DMS 273 treated with DMSO at 0.1 percent for 48 hours (cell line): ENCODE measurements at regions not wholly inside any gene's neighbourhood (a gene's known extent, or its start where the extent isn't known, plus 50 kb on each side); places are given as distances from the start of the nearest gene placed in this dataset.

Source experiments
- DNase-seq: peaks from one replicate; lab custom pipeline; 2025; lab: John Stamatoyannopoulos, UW

DNA sequence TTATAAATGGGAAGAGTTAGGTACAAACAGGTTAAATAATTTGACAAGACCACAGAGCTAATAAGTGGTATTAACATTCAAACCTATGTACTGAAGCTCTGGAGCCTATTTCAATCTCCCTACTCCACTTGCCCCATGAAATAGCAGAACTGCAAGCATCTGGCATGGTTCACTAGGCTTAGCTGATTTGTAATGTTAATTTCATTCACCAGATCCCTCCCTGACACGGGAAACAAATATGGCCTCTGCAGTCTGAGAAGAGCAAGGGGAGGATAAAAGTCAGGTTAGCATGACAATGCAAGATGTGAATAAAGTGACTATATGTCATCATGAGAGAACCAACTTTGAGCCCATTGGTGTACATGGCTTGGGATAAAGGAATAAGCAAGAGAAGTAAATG lies 428.8 kb downstream of the BRINP1 start:
- DNase-seq: no peak

DNA sequence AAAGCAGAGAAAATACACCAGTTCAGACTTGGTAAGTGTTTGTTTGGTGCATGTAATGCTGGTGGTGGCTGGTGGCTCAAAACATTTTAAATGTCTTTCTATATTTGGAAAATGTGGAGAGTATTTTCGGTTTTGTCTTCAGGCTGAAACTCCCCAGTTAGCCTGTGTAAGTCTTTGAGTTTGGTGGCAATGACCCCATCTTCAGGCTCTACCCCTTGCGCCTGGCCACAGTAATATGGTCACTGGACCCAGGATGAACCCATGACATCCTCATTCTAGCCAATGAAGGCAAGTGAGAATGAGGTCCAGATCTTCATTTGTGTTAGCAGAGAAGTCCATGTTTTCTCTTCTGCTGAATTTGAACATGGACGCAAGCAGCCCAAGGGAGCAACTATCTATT lies 422.6 kb downstream of the BRINP1 start:
- no peak for DNase-seq

DNA sequence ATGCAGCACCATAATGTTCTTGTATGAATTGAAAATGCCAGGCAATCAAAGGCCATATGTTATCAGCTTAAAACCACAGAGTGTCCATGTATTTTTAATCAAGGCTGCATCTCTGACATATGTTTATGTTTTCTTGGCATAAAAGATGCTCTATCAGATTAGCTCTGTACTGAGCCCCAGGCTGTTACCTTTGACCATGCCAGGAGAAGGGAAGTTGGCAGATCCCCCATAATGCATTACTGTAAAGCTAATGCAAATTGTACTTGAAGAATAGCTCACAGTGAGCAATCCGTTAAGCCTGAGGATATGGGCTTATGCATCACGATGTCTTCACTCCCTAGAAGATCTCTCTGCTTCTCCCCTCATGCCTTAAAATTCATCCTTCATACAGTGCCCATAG lies 414.4 kb downstream of the BRINP1 start:
- peak; percentile 47 for DNase-seq

DNA sequence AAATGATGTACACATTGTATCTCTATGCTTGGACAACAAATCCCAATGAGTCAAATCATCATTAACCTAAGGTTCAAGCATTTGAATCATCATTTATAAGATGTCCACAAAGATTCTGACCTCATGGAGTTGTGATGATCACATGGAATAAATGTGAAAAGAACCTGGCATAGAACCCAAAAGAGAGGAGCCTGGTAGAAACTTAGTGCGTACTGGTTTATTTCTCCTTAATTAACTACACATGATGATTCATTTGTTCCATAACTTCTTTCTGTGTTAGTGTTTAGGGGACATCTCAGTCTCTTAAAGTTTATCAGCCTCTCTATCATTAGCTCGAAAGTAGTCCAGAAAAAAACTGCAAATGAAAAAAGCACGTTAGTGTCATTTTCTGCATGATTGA lies 411.6 kb downstream of the BRINP1 start:
- no peak for DNase-seq

DNA sequence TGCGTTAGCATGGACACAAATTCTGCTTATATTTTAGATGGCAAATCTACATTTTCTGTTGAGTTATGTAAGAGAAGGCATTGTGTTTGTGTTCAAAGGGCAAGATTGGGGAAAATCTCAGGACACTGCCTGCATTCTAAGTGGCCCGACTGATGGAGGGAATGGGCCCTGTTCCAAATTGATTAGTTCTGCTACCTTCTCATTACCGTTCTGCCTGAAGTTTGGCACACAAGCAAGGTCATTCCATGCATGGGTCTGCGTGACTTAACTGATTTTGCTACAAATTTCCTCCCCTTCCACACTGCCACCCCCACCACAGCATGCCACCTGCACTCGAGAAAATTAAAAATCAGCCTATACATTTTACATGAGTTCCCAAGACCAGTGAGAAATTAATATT lies 409.9 kb downstream of the BRINP1 start:
- no peak for DNase-seq

DNA sequence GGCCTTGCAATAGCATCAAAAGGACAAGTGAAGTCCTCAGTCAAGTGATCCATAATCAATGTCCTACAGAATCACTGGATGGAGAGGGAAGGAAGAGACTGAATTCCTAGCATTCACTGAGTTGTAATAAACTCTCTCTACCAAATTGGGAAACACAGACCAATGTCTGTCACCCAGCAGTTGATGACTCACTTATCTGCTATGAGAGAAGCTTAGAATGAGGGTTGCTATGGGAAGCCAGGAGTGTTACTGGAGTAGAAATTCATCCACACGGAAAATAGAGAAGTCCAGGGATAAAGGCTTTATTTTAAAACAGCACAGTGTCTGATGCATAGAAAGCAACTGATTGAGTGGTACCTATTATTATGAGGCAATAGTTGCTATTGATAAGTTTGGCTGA lies 407.4 kb downstream of the BRINP1 start:
- no peak for DNase-seq

DNA sequence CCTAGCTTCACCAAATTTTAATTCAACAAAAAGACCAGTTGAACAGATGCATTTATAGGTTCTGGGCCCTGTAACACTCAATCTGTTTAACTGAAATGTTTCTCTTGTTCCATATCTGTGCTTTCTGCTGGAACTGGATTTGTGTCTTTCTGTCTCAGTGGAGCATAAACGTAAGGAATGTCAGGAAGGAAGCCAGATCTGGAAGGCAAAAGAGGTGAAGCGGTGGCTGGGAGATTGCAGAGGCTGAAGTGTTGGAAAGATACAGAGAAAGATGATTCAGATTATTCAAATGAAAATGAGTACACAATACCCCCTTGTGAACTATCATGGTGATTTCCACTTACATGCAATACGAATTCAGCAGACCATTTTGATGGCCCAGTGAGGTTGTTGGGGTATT lies 406.8 kb downstream of the BRINP1 start:
- DNase-seq: no peak

DNA sequence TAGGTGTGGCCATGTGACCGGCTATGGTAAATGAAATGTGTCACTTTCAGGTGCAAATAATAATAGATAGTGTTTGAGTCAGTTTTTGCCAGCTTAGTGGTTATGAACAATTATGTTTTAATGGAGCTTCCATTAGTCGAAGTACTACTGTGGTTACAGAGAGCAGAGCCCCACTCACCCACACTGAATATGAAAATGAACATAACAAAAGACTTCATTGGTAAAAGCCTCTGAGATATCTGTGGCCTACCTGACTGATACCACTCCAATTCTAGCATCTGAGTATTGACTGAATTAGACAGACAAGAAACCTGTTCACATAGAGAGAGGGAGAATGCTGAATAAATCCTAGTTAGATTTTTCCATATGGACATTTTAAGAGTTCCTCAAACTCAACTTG lies 405.6 kb downstream of the BRINP1 start:
- DNase-seq: no peak

DNA sequence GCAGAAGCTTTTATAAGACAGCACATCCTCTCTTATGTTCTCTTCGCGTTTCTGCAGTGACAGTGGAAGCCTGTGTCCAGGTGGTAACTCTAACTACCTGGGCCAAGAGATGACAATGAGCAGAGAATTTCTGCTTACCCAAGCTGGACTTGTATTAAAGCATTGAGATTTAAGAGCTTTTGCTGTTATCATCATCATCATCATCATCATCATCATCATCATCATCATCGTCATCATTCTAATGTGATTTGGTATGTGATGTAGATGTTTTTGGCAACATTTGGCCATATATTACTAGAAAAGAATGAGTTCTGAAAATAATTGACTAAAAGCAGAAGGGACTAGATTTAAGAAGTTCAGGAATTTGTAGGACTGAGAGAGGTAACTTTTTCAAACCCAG lies 401.3 kb downstream of the BRINP1 start:
- no peak for DNase-seq

DNA sequence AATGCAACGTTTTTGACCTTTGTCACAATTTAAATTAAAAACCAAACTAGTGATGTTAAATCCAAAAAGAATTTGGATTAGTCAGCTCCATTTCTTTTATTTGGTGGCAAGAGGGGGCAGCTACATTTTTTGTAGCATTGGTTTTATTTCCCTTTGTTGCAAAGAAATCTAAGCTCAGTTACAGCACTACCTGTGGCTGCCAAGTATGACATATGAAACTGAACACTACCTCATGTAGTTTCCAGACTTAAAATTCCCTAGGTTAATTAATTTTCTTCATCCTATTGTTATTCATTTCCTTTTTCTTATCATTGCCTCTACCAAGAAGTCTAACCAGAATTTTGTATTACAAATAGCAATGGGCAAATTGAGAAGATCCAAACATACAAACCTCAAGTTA lies 393.5 kb downstream of the BRINP1 start:
- no peak for DNase-seq

DNA sequence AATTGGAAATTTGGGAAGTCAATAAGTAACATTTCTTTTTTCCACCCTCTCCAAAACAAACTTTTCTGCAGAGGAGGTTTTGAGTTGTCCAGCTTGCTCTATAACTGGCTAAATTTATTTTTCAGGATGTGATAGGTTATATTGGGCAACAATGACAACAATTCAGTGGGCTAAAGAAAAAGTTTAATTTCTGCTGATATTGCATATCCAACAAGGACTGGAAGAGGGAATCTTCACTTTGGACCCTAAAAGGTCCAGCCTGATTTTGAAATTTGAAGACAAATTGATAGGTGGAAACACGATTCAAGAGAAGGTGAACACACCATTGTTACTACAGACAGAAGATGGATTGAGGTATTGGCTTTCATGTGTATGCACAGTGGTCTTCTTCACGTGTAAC lies 393.1 kb downstream of the BRINP1 start:
- DNase-seq: no peak

DNA sequence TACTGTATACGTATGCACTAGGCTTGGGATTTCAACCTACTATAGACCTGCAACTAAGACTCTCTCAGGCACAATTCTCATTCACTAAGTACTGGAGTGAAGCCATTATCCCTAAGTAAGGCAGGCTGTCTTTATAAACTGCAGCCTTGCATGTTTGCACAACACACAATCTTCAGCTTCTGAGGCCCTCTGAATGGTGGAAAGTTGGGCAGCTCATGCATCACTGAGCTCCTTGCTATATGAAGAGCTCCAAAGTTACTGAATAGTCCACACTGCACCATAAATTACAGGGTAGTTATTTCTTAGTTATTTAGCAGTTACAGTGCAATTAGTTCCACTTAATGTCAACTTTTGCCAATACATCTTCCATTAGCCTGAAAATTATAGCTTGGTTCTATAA lies 384.6 kb downstream of the BRINP1 start:
- no peak for DNase-seq

DNA sequence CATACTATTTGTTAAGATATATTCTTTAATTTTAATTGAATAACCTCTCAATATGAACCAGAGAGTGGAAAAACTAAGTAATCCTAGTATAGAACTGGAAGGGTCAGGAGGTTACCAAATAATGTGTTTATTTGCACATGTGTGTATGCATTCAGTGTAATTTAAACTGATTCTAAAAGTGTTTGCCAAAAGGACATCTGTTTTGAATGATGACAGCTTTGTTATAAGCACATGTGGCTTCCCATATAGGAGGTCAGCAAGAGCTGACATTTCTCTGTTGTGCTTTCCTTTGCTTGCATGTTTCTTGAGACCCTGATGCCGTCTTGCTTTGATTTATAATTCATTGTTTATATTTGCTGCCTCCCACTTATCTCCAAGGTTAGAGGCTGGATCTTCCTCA lies 383.4 kb downstream of the BRINP1 start:
- no peak for DNase-seq

DNA sequence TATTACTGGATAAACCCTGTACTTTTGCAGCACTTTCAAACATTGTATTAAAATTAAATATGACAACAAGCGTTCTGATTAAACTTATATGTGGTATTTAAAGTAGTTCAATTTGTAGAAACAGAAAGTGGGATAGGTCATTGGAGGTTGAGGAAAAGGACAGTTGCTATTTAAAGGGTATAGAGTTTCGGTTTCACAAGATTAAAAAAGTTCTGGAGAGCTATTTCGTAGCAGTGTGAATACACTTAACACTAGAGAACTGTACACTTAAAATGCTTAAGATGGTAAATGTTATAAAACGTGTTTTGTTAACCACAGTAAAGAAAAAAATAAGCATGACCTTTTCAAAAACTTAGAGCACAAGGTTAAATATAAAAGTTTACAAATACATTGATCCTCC lies 382.1 kb downstream of the BRINP1 start:
- DNase-seq: no peak

DNA sequence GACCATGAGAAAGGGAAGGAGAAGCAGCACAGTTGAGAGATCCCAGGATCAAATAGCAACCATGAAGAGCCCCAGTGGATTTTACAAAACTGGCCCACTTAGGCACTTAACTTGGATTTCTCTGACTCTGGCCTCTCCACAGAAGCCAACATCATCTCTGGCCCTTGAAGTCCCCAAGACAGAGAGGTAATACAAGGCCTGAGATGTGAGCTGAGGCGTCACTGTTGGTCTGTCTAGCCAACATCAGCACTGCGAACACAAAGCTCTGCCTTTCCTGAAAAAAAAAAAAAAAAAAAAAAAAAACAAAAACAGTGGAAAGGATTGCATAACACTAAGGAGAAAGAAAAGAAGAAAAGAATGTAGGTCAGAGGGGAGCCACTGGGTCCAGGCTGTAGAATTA lies 378.3 kb downstream of the BRINP1 start:
- no peak for DNase-seq

DNA sequence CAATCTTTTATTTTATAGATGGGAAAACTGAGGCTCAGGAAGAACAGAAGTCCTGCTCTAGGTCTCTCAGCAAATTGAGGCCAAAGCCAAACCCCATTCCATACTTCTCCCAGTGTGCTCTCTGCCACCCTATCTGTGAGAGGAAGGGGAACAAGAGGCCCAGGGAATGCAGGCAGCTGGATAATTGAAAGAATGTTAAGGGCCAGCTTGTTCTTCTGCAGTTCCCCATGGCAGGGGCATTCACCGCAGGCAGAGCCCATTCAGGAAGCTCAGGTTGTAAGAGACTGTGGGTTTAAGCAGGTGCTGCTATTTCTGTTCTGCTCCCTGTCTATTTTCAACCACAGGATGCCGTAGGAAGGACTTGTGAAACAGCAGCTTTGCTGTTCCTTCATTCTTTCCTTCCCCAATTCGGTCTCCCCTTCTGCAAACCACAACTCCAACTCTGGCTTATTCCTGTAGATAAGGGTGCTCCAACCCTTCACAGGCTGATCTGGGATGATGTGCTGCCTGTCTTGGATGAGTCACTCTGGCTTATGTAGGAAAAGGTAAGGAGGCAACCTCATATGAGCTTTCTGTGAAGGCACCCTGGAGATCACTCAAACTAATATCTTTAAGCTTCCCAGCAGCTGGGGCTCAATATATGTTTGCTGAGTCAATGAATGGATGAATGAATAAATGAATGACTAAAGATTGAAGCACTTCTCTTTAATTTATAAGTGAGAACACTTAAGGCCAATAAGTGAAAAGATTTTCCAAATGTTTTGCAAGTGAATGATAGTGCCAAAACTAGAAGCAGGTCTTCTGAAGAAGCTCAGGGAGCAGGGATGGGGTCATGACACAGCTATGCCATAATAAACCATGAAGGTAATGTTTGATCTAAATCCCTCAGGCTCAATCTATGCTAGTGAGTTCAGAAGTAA lies 377.6 kb downstream of the BRINP1 start:
- no peak for DNase-seq

DNA sequence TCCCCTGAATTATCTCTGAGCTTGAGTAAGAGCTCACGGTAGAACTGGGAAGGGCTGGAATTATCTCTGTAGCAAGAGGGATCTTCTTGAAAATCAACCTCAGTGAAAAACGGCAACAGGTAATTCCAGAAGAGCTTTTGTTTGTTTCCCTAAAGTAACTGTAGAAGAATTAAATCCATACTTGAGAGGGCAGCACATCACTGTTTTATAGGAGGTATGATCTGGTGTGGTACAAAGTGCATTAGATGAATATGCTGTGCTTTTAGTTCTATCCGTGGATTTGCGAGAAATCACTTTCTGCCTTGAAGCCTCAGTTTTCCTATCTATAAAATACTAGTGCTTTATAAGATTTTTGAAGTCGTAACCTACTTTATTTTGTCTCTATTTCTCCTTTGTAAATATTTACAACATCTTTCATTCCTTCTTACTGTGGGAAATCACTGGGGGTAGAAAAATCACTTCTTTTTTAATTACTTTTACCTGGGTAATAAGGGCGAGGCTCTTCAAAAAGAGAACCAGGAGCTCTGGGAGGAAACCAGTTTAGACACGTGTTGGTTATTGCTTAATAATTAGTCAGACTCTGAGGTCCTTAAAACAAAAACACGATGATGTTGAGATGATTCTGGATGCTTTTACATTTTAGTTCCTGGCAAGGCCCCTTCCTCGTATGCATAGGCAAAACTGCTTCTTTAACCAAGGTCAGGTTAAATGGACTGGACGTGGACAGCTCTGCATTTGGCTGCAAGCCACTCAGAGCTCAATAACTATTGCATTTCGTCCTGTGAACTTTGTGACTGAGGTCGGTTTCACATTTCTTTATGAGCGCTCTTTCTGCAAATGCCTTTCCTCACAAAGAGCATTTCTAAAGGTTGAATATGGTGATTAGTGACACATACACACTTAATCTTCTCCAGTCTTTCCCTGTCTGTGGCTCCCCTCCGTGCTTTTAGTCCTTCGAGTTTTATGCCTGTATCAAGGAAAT lies 376.1 kb downstream of the BRINP1 start:
- no peak for DNase-seq

DNA sequence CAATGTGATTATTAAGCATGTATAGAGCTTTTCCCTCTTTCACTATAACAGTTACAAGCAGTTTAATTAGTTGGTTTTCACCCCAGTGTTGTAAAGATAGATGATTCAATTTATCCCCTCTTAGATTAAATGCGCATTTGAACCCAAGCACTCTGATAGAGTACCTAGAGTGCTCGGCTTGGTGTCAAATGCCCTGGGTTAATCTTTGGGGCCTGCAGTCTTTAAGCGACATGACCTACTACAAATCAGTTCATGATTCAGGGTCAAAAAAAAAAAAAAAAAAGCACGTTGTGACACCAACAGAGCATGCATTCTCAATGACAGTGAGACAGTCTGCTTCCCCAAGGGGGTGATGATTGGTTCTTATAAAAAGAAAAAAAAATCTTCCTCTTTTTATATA lies 375.3 kb downstream of the BRINP1 start:
- no peak for DNase-seq

DNA sequence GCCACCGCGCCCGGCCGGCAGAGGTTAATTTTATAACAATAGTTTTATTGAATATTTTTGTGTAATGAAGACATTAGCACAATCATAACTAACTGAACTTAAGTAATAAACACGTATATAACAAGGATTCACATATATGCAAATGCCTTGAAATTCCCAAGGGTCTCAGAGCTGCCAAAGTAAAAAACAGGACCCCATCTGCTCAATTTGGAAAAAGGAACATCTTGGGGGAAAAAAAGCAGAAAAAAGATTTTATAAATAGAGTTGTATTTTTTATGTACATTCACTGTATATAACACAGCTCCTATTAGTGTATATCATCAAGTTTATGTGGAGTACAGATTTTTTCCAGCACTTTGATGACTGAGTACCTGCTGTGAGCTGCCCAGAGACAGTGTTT lies 366.7 kb downstream of the BRINP1 start:
- DNase-seq: no peak

DNA sequence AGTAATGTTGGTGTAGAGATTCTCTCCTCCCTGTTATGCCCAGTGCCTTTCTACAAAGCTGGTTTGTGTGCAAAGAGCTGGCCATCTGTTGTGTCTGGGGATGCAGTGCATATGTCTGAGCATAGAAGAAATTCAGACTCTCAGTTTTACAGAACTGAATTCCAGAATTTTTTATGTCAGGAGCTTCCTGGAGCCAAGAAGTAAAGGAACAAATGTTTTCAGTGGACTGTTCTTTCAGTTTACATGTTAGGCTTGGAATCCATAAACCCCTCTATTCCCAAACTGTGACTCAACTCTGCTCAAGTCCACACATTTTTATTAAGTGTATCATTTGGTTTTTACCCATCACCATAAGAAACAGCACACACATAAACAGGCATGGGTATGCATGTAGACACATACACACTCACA lies 366.0 kb downstream of the BRINP1 start:
- peak; percentile 27 for DNase-seq

DNA sequence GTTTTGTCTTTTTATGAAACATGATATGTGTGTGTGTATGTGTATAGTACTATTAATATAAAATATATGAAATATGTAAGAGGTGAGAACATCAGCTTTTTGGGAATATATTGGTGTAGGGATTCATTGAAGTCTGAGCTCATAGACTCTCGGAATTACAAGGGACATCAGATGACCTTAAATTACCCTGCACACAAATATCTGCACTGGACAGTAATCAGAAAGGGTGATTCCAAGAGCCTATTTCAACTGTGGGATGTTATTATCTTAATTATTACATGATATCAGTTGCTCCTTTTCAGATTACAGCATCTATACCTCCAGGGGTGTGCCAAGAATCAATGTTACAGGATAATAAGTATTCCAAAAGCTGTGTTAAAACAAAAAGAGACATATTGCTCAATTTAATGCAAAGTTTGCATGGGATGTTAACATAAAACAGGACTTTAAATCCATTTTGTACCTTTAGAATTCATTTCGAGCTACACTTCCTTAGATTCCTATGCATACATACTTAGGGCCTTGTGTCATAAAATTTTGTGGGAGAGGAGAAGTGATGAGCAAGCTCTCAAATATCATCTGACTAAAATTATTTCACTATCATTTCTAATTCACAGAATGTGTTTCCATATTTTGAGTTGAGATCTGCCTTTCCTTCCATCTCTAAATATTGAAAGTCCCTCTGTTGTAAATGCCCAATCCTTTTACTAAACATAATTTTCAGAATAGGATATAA lies 365.2 kb downstream of the BRINP1 start:
- no peak for DNase-seq

DNA sequence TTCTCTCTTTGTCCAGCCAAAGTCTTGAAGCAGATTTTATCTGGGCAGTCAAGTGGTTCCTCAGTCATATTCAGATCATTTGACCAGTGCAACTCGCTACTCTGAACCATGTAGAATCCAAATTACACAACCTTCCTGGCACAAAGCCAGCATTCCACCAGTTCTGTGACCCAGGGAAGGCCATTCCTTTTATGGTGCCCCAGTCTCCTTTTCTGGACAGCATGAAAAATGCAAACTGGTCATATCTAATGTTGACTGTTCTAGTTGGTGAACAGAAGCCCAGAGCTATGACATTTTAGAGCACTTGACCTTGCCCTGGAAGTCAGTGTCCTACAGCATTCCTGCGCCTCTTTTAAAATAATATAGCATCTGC lies 364.6 kb downstream of the BRINP1 start:
- DNase-seq: no peak
